ENCODE measurements at regions not wholly inside any gene's neighbourhood (a gene's known extent, or its start where the extent isn't known, plus 50 kb on each side); places are given as distances from the start of the nearest gene placed in this dataset.

DNA sequence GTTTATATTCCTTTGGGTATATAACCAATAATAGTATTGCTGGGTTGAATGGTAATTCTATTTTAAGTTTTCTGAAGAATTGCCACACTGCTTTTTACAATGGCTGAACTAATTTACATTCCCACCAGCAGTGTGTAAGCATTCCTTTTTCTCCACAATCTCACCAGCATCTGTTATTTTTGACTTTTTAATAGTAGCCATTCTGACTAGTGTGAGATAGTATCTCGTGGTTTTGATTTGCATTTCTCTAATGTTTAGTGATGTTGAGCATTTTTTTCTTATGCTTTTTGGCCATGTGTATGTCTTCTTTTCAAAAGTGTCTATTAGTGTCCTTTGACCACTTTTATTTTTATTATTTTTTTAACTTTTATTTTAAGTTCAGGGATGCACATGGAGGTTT is 275.3 kb downstream of the METTL15 start:
- H3K9me3 Mint-ChIP-seq: peaks cover 23% of the 10 kb centered on the region
- no peaks in the 10 kb centered on the region for H3K4me1 Mint-ChIP-seq
- H3K36me3 Mint-ChIP-seq (ENCODE audit: insufficient read depth): peaks cover 1% of the 10 kb centered on the region
- H3K27ac Mint-ChIP-seq (ENCODE audit: low read depth): no peak overlapping the region
- ATAC-seq (replicated peaks; ENCODE audit: extremely low read depth, poor library complexity, severe bottlenecking): no peak
- H3K27me3 Mint-ChIP-seq: no peaks in the 10 kb centered on the region
- H3K4me3 Mint-ChIP-seq: no peak overlapping the region
- DNase-seq (ENCODE audit: low spot score in 2 of 2): no peak

All from central memory CD8-positive, alpha-beta T cell (primary cell).